Tibial artery (tissue), 4 donors: ENCODE measurements at regions not wholly inside any gene's neighbourhood (a gene's known extent, or its start where the extent isn't known, plus 50 kb on each side); places are given as distances from the start of the nearest gene placed in this dataset.

Experiments
- DNase-seq, 2 donors: peaks; one replicate each; pipeline ENCODE4 v3.0.0-alpha.2; 2019
- H3K27ac ChIP-seq, 2 donors: fragments of 200-600 bp; sonication (generic) in 1 of 2; 1 replicate in 1 of 2; 2 replicates in 1 of 2; pipeline ENCODE4 v1.5.1; 2018 to 2019; ENCODE audit warnings: mild to moderate bottlenecking in 1 of 2
- H3K27me3 ChIP-seq, 2 donors: fragments of 200-600 bp; sonication (generic) in 1 of 2; one replicate each; pipeline versions ENCODE4 v1.5.1 to v1.6.0; 2016 to 2019
- H3K36me3 ChIP-seq, 3 donors: fragments of 200-600 bp; sonication (generic) in 2 of 3; one replicate each; pipeline ENCODE4 v1.5.1; 2016 to 2019; ENCODE audit warnings: mild to moderate bottlenecking in 2 of 3
- H3K4me1 ChIP-seq, 4 donors: fragments of 200-600 bp; sonication (generic) in 2 of 4; 1 replicate in 3 of 4; 2 replicates in 1 of 4; pipeline ENCODE4 v1.5.1; 2016 to 2019
- H3K4me3 ChIP-seq, 2 donors: fragments of 200-600 bp; sonication (generic) in 1 of 2; 1 replicate in 1 of 2; 2 replicates in 1 of 2; pipeline ENCODE4 v1.5.1; 2018 to 2019; ENCODE audit warnings: mild to moderate bottlenecking in 2 of 2
- H3K9me3 ChIP-seq, 3 donors: fragments of 200-600 bp; sonication (generic) in 1 of 3; one replicate each; pipeline ENCODE4 v1.5.1; 2016 to 2019
- intact Hi-C: fragments of 100-400 bp; cut with DNase I; formaldehyde crosslinking; loops from one replicate; pipeline ENCODE4 v1.15.0; 2023; ENCODE audit warnings: low total_unique reads
- TF ChIP-seq, protein P1 (sequence below), 2 experiments: fragments of 200-600 bp in 1 of 2; fragments of 450-650 bp in 1 of 2; IDR thresholded peaks; one replicate each; pipeline ENCODE4 v1.5.1; 2017 to 2019; ENCODE audit warnings: antibody characterized with exemption in 2 of 2, mild to moderate bottlenecking in 1 of 2, moderate library complexity in 1 of 2

DNA sequence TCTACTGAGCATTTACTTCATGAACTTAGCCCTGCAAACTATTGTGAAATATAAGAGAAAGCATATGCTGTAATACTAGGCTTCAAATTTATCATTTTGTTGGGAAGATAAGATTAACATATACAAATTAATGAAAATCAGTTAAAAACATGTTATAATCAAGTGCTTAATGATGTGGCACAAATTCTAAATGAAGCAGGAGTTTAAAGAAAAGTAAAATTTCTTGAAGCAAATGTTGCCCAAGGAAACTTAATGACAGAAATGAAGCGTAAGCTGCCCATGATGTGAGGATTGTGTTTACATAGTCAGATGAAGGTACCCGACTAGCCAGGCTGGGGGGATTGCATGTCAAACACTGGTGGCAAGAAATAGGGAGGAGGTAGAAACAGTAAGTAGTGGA, 103.1 kb upstream of the GAP43 start:
- H3K4me1 ChIP-seq: peaks cover 0 to 13% (median 3%) of the 10 kb centered on the region in 4 donors
- no peaks in the 10 kb centered on the region for H3K36me3 ChIP-seq
- DNase-seq: no peak
- no peak overlapping the region for H3K27ac ChIP-seq
- no peaks in the 10 kb centered on the region for H3K27me3 ChIP-seq
- intact Hi-C loops: no loop called here
- H3K4me3 ChIP-seq: no peak overlapping the region
- H3K9me3 ChIP-seq: no peaks in the 10 kb centered on the region
- TF ChIP-seq, protein P1, sequence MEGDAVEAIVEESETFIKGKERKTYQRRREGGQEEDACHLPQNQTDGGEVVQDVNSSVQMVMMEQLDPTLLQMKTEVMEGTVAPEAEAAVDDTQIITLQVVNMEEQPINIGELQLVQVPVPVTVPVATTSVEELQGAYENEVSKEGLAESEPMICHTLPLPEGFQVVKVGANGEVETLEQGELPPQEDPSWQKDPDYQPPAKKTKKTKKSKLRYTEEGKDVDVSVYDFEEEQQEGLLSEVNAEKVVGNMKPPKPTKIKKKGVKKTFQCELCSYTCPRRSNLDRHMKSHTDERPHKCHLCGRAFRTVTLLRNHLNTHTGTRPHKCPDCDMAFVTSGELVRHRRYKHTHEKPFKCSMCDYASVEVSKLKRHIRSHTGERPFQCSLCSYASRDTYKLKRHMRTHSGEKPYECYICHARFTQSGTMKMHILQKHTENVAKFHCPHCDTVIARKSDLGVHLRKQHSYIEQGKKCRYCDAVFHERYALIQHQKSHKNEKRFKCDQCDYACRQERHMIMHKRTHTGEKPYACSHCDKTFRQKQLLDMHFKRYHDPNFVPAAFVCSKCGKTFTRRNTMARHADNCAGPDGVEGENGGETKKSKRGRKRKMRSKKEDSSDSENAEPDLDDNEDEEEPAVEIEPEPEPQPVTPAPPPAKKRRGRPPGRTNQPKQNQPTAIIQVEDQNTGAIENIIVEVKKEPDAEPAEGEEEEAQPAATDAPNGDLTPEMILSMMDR (IDR thresholded peaks at IDR 0.05): no peak

DNA sequence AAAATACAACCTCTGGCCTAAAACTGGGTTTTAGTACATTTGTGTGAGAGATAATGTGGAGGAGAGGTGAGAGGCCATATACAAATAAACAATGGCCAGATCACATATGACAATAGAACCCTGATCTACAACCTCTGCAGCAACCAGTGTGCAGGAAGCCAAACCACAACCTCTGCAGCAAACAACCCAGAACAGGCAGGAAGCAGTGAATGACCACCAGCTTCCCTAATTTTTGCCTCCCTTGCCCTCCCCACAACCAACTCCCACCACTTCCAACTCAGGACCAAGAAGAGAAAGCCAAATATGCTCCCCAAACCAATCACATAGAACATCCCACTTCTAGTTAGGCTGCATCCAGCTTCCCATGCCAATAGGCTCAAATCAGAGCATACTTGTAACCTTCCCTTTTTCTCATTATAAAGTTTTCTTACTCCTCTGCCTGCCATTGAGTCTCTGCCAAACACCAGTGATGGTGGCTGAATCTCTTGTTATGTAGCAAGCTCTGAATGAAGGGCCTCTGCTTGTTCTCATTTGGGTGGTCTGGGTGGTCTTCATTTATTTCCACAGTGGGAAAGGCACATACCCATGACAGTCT, 102.6 kb upstream of the GAP43 start:
- intact Hi-C loops: no loop called here
- peaks cover 0 to 13% (median 3%) of the 10 kb centered on the region in 4 donors for H3K4me1 ChIP-seq
- no peak for DNase-seq

DNA sequence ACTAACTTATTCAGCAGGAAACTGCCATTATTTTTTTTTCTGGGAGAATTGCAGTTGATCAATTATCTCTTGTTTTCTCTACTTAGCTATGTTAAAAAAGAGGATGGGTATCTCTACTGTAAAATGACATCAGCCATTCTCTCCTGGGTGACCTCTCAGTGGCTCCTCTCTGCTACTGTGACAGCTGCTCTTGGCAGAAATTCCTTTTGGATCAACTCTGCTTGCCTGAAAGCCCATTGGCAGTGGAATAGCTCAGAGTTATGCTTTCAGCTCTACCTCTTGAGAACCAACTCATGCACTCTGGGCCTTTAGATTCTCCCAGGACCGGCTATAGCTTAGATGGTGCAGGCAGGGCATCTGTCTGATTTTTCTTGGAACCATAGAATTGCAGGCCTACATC, 99.9 kb upstream of the GAP43 start:
- no peak overlapping the region for H3K27ac ChIP-seq
- intact Hi-C loops: no loop called here
- no peaks in the 10 kb centered on the region for H3K36me3 ChIP-seq
- no peaks in the 10 kb centered on the region for H3K27me3 ChIP-seq
- peaks cover 0 to 5% (median 1%) of the 10 kb centered on the region in 4 donors for H3K4me1 ChIP-seq
- TF ChIP-seq, protein P1 (IDR thresholded peaks at IDR 0.05): no peak
- DNase-seq: no peak
- H3K4me3 ChIP-seq: no peak overlapping the region
- H3K9me3 ChIP-seq: no peaks in the 10 kb centered on the region

More for the DNA sequence above, 102.6 kb upstream of the GAP43 start:
- Histone ChIP-seq H3K27me3 (no peaks in the 10 kb centered on the region), H3K27ac (no peak overlapping the region), H3K4me3 (no peak overlapping the region), H3K9me3 (no peaks in the 10 kb centered on the region), H3K36me3 (no peaks in the 10 kb centered on the region)
- TF ChIP-seq, protein P1 (IDR thresholded peaks at IDR 0.05): no peak

DNA sequence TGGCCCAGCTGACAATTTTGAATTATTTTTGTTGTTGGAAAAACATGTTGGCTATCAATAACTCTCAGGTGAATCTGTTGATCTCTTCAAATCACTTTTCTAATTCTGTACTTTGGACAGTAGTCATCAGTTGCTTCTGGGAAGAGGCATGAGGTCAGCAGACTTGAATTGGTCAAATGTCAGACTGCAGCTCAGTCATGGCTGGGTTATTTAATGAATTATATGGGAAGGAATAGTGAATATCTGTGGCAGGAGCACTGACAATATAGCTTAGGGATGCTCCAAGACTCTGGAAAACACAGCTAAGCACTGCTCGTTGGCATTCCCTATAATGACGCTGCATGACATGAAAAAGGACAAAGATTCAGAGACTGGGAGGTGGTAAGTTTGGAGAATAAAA, 98.8 kb upstream of the GAP43 start:
- Histone ChIP-seq H3K4me1 (no peaks in the 10 kb centered on the region), H3K9me3 (no peaks in the 10 kb centered on the region), H3K27me3 (no peaks in the 10 kb centered on the region), H3K27ac (no peak overlapping the region), H3K36me3 (no peaks in the 10 kb centered on the region), H3K4me3 (no peak overlapping the region)
- DNase-seq: no peak
- intact Hi-C loops: no loop called here
- TF ChIP-seq, protein P1 (IDR thresholded peaks at IDR 0.05): no peak

DNA sequence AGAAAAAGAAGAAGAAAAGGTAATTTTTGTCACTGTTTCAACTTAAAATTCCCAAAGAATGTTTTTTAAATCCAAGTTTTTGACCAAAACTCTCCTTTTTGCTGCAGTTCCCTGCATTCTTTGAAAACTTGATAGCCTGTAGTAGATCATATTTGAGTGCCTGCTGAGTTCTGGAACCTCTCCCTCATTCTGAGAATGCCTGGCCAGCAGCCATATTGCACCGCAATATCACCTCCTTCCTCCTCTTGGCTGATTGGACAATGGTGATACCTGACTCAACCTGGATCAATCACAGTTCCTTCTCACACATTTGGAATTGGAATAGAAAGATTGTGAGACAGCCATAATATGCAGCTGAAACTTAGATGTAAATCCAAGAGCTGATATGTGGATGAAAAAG, 97.6 kb upstream of the GAP43 start:
- no peaks in the 10 kb centered on the region for H3K9me3 ChIP-seq
- intact Hi-C loops: no loop called here
- H3K4me1 ChIP-seq: no peaks in the 10 kb centered on the region
- H3K27ac ChIP-seq: no peak overlapping the region
- no peak for DNase-seq
- TF ChIP-seq, protein P1 (IDR thresholded peaks at IDR 0.05): no peak
- H3K4me3 ChIP-seq: no peak overlapping the region
- no peaks in the 10 kb centered on the region for H3K27me3 ChIP-seq
- no peaks in the 10 kb centered on the region for H3K36me3 ChIP-seq

DNA sequence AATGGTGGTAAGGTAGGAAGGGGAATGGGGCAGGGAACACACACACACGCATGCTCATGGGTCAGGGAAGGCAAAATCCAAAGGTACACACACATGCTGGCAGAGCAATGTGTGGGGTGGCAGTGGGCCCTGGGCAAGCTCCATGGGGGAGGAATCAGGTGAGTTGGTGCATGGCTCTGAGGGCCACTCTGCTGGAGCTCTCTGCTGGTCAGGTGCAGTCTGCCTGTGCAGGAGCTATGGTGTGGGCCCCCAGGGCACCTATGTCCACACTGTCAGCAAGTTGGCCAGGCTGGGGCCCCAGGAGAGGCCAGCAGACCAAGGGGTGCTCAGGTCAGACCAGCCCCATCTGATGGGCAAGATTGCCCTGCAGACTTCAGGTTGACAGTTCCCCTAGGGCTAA, 90.1 kb upstream of the GAP43 start:
- intact Hi-C loops: no loop called here
- Histone ChIP-seq H3K27ac (no peak overlapping the region), H3K9me3 (no peaks in the 10 kb centered on the region), H3K4me3 (no peak overlapping the region), H3K36me3 (no peaks in the 10 kb centered on the region), H3K4me1 (no peaks in the 10 kb centered on the region), H3K27me3 (no peaks in the 10 kb centered on the region)
- TF ChIP-seq, protein P1 (IDR thresholded peaks at IDR 0.05): no peak
- DNase-seq: no peak
